C1 segment of cervical spinal cord (tissue), 14 donors: ENCODE measurements at regions not wholly inside any gene's neighbourhood (a gene's known extent, or its start where the extent isn't known, plus 50 kb on each side); places are given as distances from the start of the nearest gene placed in this dataset.

Source experiments
- DNase-seq, 14 donors: peaks; one replicate each; lab custom pipeline; 2025; lab: John Stamatoyannopoulos, UW

GRCh38 chr5:54743997-54744788, 226.6 kb downstream of the SNX18 start:
- DNase-seq: peak in 2 of 14 donors; percentile 12 to 13

DNA sequence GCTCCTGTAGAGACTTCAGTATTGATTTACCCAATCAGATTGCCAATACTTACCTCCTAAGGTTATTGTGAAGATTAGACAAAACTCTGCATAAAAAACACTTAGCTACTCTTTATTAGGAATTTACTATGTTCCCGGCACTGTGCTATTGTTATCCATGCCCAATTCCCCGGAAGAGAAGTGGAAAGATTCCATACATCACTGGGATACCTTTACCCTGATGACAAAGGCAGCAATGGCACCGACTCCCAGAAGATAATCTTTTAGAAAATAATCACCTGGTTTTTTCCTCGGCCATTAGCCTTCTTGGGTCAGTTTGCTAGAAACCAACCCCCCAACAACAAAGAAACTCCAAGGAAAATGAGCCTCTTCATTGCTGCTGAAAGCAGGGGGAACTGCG, 226.0 kb downstream of the SNX18 start:
- DNase-seq: no peak

- DNase-seq: no peak
Observed at GRCh38 chr5:54742417-54742891, 224.9 kb downstream of the SNX18 start.

- DNase-seq: no peak
Observed at GRCh38 chr5:54741711-54742110, 224.2 kb downstream of the SNX18 start.

GRCh38 chr5:54740141-54740540, 222.6 kb downstream of the SNX18 start:
- no peak for DNase-seq

GRCh38 chr5:54739371-54739770, 221.8 kb downstream of the SNX18 start:
- no peak for DNase-seq

- no peak for DNase-seq
Observed at GRCh38 chr5:54738973-54739367, 221.4 kb downstream of the SNX18 start.

GRCh38 chr5:54738118-54738972, 220.8 kb downstream of the SNX18 start:
- DNase-seq: peak in 4 of 14 donors; percentile 16 to 60 (median 24)

DNA sequence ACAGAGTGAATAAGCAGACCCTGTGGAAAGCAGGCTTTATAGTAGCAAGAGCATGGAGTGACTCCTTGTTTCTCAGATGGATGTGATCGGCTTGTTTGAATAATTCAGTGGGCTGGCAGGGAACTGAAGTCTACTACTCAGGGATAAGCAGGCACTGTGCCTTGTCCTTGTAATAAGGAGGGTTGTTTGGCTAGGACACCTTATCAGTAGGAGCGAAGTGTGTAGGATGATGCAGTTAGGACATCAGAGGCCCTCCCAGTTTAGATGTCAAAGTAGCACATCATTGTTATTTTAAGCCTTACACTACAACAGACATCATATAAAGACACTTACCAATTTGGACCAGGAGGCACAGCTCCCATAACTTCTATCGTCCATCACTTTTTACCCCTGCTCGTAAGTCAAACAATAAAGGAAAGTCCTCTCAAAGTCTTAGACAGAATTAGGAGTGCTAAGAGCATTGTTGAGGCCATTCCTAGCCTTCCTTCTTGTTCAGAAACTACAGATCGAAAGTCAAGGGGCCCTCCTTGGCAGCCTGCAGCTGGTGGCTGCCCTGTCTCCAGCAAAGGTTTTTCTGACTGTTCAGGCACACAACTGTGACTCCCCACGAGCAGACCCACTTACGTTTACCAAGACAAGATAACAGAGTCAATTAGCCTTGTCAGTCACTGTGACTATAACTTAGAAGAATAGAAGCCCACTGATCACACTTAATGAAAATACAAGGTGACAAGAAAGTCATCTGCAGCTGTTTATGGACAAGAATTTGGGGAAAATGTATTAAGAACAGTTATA, 218.6 kb downstream of the SNX18 start:
- no peak for DNase-seq

GRCh38 chr5:54733101-54733500, 215.5 kb downstream of the SNX18 start:
- DNase-seq: no peak

GRCh38 chr5:54732108-54732507, 214.5 kb downstream of the SNX18 start:
- no peak for DNase-seq

GRCh38 chr5:54728588-54728915, 211.0 kb downstream of the SNX18 start:
- no peak for DNase-seq

- peak in 1 of 14 donors; percentile 84 for DNase-seq
Observed at GRCh38 chr5:54727874-54728587, 210.5 kb downstream of the SNX18 start.

GRCh38 chr5:54725391-54726280, 208.1 kb downstream of the SNX18 start:
- DNase-seq: peak in 1 of 14 donors; percentile 76

DNA sequence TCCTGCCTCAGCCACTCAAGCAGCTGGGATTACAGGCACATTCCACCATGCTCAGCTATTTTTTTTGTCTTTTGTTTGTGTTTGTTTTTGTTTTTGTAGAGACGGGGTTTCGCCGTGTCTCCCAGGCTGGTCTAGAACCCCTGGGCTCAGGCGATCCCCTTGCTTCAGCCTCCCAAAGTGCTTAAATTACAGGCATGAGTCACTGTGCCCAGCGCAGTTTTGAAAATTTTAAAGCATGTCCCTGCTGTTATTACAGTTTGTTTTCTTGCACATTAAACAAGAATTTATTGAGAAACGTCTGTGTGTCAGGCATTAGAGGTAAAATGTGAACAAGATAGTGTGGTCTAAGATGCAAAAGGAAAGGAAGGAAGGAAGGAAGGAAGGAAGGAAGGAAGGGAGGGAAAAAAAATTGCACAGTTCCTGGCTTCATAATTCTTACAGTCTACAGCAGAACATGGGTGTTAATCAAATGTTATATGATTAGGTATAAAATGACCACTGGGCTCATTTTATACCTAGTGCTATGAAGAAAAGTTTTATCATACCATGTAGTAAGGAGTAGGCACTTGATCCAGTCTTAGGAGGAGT, 205.4 kb downstream of the SNX18 start:
- DNase-seq: no peak

- DNase-seq: no peak
Observed at GRCh38 chr5:54721951-54722654, 204.5 kb downstream of the SNX18 start.

DNA sequence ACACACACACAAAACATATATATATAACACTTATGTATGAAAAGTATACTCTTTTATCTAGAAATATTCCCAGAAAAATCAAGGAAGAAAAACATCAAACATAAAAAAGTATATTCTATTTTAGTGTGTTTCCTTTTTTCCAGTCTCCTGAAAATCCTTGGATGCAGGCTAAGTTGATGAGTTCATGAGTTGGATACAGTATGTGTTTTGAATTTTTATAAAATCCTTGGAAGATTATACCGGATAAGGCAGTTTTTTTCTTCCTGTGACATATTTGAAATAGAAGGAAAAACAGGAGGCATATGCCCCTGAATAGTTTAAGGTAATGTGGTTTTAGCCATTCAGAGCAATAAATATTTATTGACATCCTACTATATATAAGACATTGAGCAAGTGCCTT, 203.6 kb downstream of the SNX18 start:
- DNase-seq: no peak

DNA sequence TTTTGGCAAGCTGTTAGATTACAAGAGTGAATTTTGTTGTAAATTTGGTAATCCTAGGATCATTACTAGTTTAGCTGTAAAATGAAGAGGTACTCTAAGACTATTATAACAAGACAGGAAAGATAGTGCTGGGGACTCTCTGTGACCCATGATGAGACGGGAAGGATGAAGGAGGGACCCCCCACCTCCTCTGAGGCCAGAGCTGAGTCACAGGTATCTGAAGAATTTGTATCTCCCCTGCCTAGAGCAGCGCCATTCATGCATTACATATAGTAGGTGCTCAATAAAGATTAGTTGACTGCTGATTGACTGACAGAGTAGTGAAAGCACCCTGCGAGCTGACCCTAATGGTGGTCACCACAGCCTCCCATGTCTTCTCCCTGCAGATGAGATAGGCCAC, 202.8 kb downstream of the SNX18 start:
- no peak for DNase-seq
